H1 (cell line): ENCODE measurements at regions not wholly inside any gene's neighbourhood (a gene's known extent, or its start where the extent isn't known, plus 50 kb on each side); places are given as distances from the start of the nearest gene placed in this dataset.

ENCODE experiments used
- GABPA ChIP-seq: IDR thresholded peaks from 2 replicates; pipeline ENCODE4 v1.6.1; 2011; ENCODE audit warnings: mild to moderate bottlenecking, low read length, moderate library complexity, borderline replicate concordance; ENCODE audit not compliant: insufficient read depth
- KDM1A ChIP-seq: fragments of 200-600, 300-600 bp; sonication (generic); IDR thresholded peaks from 2 replicates; pipeline ENCODE4 v1.7.1; 2016; ENCODE audit warnings: mild to moderate bottlenecking, low read length, borderline replicate concordance
- RXRA ChIP-seq: IDR thresholded peaks from 2 replicates; pipeline ENCODE4 v1.6.1; 2011; ENCODE audit warnings: low read depth, mild to moderate bottlenecking, low read length, moderate library complexity; ENCODE audit not compliant: insufficient read depth
- SUZ12 ChIP-seq: fragments of 200-600 bp; sonication (generic); IDR thresholded peaks from 2 replicates; pipeline ENCODE4 v1.6.1; 2012; ENCODE audit warnings: mild to moderate bottlenecking, inconsistent platforms, low read length, moderate library complexity, mixed read lengths

DNA sequence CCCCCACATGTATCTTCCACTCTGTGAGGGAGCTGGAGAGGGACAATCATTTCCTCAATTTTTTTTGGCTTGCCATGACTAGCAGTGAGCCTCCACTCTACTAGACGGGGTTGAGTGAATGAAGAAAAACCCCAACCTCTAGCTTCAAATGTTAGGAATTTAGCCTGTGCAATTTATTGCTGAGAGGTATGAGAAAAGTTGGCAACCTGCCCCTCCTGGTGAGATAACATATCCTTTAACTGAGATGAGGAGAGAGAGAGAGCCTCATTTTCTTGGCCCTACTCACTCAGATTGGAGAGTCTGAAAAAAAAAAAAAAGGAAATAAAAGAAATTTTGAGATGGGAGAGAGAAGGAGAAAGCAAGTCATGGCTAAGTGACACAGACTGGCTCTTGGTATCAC is 218.2 kb upstream of the CARD18 start (continued):
- TF ChIP-seq GABPA (no peak), SUZ12 (no peak), RXRA (no peak), KDM1A (no peak)
- TF ChIP-seq, all 59 proteins: peak for 0
